GM12865 (cell line): ENCODE measurements at regions not wholly inside any gene's neighbourhood (a gene's known extent, or its start where the extent isn't known, plus 50 kb on each side); places are given as distances from the start of the nearest gene placed in this dataset.

Source experiments
- DNase-seq: peaks from one replicate; pipeline ENCODE4 v3.0.0; 2010; ENCODE audit warnings: low read depth
- H3K4me3 ChIP-seq: 2 replicates; pipeline ENCODE4 v1.5.1; 2011; ENCODE audit warnings: mild to moderate bottlenecking, low read depth, low read length, control low read depth
- CTCF ChIP-seq: IDR thresholded peaks from 2 replicates; pipeline ENCODE4 v1.5.1; 2011; ENCODE audit warnings: low read length, control low read depth, low read depth, inconsistent platforms; ENCODE audit not compliant: insufficient read depth; ENCODE audit errors: missing control alignments

GRCh38 chr2:217740756-217741155 is 262.0 kb downstream of the TNS1 start:
- DNase-seq: no peak
- no peak overlapping the region for H3K4me3 ChIP-seq
- no peak for TF ChIP-seq CTCF

GRCh38 chr2:217740178-217740577 is 262.6 kb downstream of the TNS1 start:
- no peak for DNase-seq
- H3K4me3 ChIP-seq: no peak overlapping the region
- no peak for TF ChIP-seq CTCF

- no peak for TF ChIP-seq CTCF
- no peak for DNase-seq
- no peak overlapping the region for H3K4me3 ChIP-seq
Observed at GRCh38 chr2:217739741-217740140, 263.1 kb downstream of the TNS1 start.

GRCh38 chr2:217738061-217738460 is 264.7 kb downstream of the TNS1 start:
- H3K4me3 ChIP-seq: no peak overlapping the region
- DNase-seq: no peak
- no peak for TF ChIP-seq CTCF

GRCh38 chr2:217736776-217737550 is 265.8 kb downstream of the TNS1 start:
- TF ChIP-seq CTCF: no peak

GRCh38 chr2:217735899-217736298 is 266.9 kb downstream of the TNS1 start:
- no peak for DNase-seq
- TF ChIP-seq CTCF: no peak
- no peak overlapping the region for H3K4me3 ChIP-seq

More at GRCh38 chr2:217736776-217737550, 265.8 kb downstream of the TNS1 start:
- H3K4me3 ChIP-seq: no peak overlapping the region
- no peak for DNase-seq

- no peak overlapping the region for H3K4me3 ChIP-seq
- DNase-seq: no peak
- no peak for TF ChIP-seq CTCF
Observed at GRCh38 chr2:217735034-217735433, 267.8 kb downstream of the TNS1 start.
